ENCODE measurements at regions not wholly inside any gene's neighbourhood (a gene's known extent, or its start where the extent isn't known, plus 50 kb on each side); places are given as distances from the start of the nearest gene placed in this dataset.

DNA sequence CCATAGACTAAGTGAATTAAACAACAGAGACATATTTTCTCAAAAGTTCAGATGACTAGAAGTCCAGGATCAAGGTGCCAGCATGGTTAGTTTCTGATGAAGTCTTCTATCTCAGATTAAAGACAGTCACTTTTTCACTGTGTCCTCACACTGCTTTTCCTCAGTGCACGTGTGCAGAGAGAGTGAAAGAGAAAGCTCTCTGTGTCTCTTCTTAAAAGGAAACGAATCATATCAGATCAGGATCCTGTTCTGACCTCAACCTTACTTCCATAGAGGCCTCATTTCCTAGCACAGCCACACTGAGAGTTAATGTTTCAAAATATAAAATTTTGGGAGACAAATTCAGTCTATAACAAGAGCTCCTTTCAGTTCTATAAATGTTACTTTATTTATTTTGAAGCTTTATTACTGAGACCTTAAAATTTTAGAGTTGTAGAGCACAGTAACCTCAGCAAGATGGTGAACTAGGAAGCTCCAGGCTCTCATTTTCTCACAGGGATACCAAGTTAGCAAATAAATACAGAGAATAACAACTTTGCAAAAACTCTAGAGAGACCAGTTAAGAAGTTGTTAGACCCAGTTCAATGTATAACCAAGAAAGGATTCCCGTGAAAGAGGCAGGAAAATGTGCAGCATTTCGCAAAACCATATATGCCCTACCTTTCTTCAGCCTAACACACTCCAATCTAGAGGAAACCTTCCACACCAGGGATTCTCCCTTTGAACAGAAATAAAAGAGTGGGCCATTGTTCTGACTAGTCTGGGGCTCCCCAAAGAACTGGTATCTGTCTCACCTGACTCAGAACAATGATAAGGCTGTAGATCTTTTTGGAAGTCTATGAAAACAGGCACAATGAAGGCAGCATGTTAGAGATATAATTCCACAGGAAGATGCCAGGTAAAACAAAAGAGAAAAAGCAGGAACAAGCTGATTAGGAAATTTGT, 372.2 kb downstream of the MRPL39 start:
- no peak for TF ChIP-seq CTCF (IDR thresholded peaks at IDR 0.05; ENCODE audit: low read depth, low read length)
- no peak for TF ChIP-seq EZH2phosphoT487 (IDR thresholded peaks at IDR 0.05; ENCODE audit: low read depth)

All from OCI-LY3 (cell line).